Dedifferentiated amniotic fluid mesenchymal stem cell (primary cell): ENCODE measurements at regions not wholly inside any gene's neighbourhood (a gene's known extent, or its start where the extent isn't known, plus 50 kb on each side); places are given as distances from the start of the nearest gene placed in this dataset.

Experiments used
- DNase-seq: peaks from one replicate; pipeline ENCODE4 v3.0.0-alpha.2; 2016; ENCODE audit errors: extremely low spot score

DNA sequence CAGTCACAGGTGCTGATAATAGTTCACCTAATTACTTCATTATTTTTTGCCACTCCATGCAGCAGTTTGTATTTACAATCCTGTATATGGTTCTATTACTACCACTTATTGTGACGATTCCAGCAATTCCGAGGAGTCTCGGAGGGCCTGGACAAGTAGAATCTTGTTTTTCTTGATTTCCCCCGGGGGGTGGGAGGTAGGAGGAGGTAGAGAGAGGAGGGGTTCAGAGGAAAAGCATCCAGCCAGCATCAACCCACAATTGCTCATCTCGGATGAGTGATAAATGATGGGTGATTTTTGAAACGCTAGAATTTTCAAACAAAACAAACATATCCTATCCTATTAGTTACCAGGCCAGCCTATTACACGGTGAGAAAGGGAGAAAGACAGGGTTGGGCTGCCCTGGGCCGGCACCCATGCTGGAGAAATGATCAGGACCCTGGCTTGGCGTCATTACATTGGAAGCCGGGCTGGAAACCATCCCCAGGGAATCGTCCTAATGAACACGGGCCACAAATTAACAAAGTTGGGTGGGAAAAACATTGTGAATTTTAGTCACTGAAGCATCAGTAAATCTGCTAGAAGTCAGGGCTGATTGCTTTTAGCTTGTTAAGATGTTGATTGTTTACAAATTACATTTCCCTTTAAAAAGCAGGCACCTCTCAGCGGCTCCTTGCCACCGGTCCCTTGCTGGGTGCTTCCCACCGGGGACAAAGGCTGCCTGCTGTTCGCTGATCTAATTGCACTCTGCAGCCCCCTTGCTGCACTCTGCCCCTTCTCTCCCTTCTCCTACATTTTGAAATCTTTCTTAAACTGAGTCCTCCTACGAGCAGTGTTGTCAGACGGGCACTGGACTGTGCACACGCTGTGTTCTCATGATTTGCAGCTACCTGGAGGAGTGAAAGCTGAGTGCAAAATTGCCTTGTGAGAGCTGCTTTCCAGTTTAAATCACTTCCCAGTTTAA, 95.5 kb downstream of the FAM204A start:
- no peak for DNase-seq

DNA sequence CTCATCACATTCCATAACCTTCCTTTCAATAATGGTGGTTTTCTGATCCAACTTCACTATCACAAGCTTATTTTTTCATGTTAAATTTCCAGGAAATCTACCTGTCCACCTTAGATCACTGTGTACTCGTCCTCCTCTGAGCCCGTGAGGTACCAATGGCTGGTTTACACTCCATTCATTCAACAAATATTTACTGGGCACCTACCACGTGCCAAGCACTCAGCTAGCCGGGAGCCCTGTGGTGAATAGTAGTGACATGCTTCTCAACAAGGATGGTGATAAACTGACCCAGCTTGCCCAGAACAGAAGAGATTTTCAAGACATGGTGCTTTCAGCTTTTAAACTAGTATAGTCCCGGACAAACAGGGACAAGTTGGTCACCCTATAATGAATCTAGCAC, 98.2 kb downstream of the FAM204A start:
- DNase-seq: no peak

DNA sequence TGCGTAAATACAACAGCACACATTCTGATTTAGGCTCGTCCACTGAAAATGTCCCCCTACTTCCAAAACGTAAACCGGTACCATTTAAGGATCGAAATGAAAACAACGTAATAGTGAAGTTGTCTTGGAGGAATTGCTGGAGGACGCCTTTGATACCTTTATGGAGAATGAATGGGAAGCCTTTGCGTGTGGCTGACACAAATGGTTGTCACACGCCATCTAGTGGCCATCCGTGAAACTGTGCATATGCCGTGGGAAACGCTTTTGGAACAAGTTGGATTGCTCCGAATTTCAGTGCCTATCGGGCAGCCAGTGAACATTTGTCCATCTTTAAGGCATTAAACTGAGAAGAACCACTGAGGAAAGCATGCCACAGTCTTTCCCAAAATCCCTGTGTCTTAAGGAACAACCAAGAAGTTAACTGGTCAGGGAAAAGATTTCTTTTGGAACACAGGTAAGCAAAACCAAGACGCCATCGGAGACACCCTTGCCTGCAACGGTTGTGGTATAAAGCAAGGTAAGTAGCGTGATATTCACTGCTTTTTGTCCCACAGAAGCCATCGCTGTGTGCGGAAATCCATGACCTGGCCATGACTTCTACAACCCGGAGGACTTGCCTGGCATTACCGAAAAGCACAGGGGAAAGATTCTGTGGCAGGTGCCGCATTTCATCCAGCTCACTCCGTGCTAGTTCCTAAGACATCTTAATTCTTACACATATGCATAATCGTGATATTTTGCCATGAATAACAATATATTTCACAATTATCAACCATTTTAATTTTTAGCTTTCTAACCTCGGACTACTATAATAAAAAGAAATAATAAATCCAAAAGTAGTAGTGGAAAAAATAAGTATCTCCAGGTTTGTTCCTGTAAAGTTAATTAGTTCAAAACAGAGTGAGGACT, 100.6 kb downstream of the FAM204A start:
- DNase-seq: peak; percentile 74

GRCh38 chr10:118239236-118239630, 102.9 kb downstream of the FAM204A start:
- DNase-seq: no peak

DNA sequence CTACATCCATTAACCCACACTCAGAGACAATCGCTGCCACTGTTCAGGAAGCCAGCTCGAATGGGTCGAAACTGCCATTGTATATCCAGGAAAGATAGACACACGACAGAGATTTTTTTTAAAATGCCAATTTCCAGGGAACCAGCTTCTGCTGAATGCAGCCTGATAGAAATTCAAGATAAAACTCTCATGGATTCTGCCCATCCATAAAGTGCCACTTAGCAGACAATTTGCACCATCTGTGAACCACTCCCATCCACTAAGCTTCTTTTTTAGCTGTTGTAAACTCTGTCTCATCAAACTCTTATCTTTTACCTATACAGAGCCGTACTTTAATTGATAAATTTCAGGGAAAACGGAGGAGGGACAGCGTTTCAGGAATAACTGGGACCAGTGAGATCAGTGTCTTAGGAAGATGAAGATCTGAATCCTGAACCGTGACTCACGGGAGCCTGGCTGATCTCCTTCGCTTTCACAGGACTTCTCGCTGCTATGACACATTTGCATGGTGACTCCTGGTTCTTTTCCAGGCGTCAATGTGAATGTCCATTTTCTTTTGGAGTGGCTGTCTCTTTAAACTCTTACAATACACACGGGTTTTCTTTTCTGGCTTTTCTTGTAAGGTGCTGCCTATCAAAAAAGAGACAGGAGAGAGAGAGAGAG, 103.4 kb downstream of the FAM204A start:
- no peak for DNase-seq

- no peak for DNase-seq
These were observed 104.2 kb downstream of the FAM204A start for GRCh38 chr10:118237930-118238329.

- no peak for DNase-seq
These were observed 107.4 kb downstream of the FAM204A start for GRCh38 chr10:118234683-118235082.

- DNase-seq: no peak
These were observed 121.7 kb downstream of the FAM204A start for GRCh38 chr10:118220346-118220850.

GRCh38 chr10:118218562-118218961, 123.6 kb downstream of the FAM204A start:
- no peak for DNase-seq

DNA sequence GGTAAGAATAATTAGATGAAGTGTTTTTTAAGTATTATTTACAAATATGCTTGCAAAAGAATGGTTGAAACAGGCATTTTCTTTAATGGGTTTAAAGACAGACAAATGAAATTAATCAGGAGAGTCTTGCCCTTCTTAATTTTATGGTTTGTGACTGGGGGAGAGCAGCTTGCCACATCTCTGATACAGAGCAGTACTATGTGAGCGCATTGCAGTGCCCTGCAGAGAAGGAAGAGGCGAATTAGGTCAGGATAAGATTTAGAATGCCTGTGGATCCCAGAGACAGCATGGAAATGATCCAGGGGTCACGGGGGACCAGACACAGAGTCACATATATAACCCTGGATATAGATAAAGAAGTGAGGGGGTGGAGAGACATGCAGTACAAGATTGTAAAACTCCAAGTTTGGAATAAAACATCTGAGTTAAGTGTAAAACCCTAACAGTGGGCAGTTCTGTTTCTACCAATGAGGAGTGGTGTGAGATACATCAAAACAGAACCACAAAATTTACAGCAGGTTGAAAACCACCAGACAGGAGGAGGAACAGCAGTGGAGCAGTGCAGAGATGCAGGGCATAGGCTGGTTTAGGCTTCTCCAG, 125.5 kb downstream of the FAM204A start:
- no peak for DNase-seq

- DNase-seq: no peak
These were observed 126.1 kb downstream of the FAM204A start for GRCh38 chr10:118216020-118216419.

DNA sequence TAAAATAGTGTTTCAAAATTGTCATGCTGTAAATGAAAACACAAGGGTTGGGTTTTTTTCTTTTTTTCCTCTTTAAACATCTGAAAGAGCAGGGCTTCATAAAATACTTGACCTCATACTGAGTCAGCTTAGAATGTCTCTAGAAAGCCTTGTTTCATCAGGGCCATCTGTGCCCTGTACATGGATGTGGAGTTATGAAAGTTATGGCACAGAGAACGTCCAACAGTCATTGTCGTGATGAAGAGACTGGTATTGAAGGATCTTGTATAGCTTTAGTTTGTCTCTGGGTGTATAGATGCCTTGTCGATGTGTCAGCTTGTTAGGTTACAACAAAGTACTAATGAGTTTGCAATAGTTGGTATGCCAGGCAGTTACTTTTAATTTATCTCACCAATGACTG, 127.3 kb downstream of the FAM204A start:
- DNase-seq: no peak

GRCh38 chr10:118213436-118213835, 128.7 kb downstream of the FAM204A start:
- no peak for DNase-seq

DNA sequence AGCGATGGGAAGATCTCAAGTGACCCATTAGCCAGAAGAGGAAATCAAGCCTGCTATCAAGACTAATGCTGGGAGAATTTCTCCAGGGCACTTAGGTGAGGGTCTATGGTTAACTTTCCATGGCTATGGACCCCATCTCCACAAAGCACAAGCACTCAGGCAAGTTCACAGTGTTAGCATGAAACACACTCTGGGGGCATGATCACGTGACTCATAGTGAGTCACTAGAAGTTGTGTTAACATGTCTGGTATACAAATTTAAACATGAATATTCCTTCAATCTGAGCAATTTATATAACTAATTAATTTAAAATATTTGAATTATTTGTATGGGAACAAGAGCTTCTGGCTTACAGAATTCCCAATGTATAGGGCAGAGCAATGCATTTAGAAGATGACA, 131.8 kb downstream of the FAM204A start:
- no peak for DNase-seq

DNA sequence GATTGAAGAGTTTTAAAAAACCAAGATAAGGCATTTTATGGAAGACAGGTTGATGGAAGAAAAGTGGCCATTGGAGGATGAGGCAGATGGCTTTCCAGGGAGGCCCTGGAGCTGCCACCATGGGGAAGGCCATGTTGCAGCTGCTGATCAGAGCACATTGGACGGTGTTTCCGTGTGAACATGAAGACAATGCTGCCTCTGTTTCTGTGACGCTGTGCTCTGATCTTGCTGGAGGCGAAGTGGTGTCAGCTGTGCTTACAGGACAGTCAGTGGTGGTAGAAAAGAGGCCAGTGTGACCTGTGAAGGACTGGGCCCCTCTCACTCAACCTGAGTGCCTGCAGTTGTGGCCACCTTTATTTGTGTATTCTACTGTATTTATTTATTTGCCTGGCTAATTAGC, 132.9 kb downstream of the FAM204A start:
- no peak for DNase-seq

DNA sequence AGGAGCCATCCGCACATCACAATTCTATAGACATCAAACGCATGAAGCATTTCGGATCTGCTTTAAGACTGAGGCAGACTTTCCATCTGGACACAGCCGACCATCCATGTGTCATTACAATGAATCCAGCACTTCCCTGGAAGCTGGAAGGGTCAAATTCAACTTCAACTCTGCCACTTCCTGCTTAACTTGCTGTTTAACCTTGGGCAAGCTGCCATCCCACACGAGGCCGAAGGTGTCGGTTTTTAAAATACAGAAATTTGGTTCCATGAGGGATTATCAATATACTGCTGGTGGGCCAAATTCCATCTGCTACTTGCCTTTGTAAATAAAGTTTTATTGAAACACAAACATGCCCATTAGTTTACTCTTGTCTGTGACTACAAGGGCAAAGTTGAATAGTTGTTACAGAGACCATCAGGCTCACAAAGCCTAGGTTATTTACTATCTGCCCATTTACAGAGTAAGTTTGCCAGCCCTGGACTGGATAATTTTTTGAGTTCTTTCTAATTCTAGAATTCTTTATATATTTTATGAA, 134.6 kb downstream of the FAM204A start:
- no peak for DNase-seq

GRCh38 chr10:118204292-118204943, 137.7 kb downstream of the FAM204A start:
- DNase-seq: no peak

DNA sequence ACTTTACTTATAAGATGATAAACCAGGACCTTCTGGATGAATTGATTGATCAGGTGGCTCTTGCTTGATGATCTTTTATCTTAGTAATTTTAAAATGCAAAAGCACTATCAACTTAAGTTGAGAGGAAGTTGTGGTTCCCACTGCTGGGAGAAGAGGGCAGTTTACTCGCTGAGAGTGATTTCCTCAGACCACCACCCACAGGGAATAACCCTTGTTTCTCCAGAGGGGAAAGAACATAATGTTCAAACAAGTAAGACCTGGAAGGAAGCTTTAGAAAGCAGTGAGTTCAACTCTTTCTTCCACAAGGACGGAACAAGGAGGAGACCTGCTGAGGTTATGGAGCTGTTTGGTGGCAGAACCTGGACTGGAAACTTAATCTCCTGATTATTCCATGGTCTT, 138.7 kb downstream of the FAM204A start:
- no peak for DNase-seq

GRCh38 chr10:118195729-118196128, 146.4 kb downstream of the FAM204A start:
- DNase-seq: no peak

DNA sequence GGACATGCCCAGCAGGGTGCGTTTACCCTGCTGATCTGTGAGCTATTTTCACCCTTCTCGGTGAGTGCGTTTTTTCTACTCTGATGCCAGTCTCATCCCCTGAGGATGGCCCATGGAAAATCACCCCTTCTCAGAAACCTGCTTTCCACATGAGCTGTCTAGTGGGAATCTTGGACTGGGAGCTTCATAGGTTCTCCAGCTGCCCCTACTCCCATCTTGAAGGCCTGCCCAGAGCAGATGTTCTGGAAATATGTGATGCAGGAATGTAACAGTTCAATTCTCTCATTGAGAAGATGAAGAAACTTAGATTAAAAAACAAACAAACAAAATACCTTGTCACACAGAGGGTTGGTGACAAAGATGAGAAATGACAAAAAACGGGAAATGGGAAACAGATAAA, 146.9 kb upstream of the RAB11FIP2 start:
- DNase-seq: no peak

GRCh38 chr10:118181021-118181420, 134.3 kb upstream of the RAB11FIP2 start:
- no peak for DNase-seq
